GM18508 (cell line): ENCODE measurements at regions not wholly inside any gene's neighbourhood (a gene's known extent, or its start where the extent isn't known, plus 50 kb on each side); places are given as distances from the start of the nearest gene placed in this dataset.
"Not testable (repeated sequence)": the region's sequence is repeated elsewhere in the genome, so short reads cannot be mapped to it uniquely, and the experiment has no call there.

ENCODE experiments used
- ATAC-seq: cut with Tn5 transposase; IDR thresholded peaks from one replicate; pipeline ENCODE4 v1.9.1; 2021; ENCODE audit warnings: moderate number of reproducible peaks; ENCODE audit not compliant: insufficient read depth, unreplicated experiment

DNA sequence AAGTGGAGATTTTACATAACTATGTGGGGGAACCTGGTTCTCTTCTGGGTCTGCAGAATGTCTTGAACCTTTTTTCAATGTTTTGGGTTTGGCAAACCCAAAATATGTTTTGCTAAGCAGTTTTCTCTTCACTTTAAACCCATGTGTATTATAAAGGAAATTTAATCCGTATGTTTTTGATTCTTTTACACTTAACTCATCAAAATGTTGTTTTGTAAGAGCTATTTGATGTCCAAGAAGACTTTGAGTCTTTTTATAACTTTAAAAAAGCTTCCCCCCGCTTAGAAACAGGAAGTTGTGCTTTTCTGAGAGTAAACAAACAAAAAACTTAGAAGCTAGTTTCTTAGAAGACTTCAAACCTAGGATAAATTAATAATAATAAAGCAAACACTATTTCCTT is 81.9 kb upstream of the CEP162 start:
- ATAC-seq: no peak

DNA sequence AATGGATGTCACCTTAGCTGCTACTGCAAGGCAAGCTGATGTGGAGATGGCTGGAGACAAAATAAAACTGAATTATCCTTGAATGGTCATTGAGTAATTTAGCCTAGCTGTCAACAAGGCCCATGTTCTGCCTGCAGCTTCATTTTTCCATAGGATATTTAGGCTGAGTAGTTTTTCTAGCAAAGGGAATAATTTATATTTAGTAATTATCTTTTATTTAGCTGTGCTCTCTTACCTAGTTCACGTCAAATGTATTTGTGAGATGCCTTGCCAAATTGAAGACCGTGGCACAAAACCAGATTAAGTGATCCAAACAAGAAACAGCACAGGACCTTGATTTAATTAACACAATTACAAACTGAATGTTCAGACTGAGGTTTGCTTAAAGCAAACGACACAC is 77.4 kb upstream of the CEP162 start:
- no peak for ATAC-seq

DNA sequence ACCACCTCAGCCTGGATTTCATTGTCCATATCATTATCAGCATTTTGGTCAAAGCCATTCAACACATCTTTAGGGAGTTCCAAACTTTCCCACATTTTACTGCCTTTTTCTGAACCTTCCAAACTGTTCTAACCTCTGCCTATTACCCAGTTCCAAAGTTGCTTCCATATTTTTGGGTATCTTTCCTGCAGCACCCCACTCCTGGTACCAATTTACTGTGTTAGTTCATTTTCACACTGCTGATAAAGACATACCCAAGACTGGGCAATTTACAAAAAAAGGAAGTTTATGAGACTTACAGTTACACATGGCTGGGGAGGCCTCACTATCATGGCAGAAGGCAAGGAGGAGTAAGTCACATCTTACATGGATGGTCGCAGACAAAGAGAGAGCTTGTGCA is 63.6 kb upstream of the CEP162 start:
- ATAC-seq: not testable (repeated sequence)

DNA sequence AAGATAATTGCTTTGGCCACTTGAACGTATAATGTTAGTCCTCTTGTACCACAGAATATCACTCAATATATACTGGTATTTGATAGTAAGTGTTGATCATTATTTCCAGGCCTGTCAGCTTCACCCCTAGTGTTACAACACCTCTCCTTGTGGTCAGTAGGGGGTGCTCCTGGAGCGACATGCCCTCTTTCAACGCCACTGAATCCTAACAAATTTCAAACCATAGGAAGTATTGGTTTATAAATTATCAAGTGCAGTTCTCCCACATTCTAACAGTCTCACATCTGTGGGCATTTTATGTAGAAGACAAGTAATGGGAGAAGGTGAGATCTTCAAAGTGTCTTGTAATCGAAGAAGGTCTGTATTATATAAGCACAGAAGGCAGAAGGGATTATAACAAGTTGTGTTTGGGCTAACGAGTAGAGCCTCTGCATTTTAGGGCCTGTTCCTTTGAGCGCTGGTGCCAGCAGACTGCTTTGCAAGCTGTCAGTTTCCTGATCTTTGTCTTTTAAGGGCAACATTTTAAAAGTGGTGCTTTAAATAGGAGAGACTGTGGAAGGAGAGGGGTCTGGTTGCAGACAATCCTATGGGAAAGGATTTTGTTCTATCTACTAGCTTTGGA is 57.1 kb upstream of the CEP162 start:
- ATAC-seq: no peak

DNA sequence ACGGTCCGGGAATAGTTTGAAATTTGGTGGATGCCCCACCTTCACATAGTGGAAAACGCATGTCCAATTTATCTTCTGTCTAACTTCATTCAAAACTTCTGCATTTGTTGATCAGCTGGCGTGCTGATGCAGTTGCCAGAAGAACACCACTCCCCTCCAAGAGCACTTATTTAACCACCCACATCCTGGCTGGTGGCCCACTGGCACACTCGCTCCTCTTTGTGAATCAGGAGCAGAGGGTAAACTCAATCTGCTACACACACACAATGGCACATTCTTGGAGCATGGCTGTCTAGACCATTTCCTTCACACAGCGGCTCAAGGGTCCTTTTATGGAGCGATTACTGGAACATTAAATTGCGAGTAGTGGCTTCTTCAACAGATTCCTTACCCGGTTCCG is 55.1 kb upstream of the CEP162 start:
- no peak for ATAC-seq

DNA sequence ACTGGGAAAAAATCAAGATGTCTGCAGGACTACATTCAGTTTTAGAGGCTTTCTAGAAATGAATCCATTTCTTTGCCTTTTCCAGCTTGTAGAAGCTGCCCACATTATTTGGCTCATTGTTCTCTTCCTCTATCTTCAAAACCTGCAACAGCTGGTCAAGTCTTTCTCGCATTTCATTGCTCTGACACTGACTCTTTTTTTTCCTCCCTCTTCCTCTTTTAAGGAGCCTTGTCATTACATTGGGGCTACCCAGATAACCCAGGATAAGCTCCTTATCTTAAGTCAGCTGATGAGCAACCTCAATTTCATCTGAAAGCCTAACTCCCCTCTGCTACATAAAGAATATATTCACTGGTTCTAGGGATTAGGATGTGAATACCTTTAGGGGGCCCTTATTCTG is 53.2 kb upstream of the CEP162 start:
- no peak for ATAC-seq

DNA sequence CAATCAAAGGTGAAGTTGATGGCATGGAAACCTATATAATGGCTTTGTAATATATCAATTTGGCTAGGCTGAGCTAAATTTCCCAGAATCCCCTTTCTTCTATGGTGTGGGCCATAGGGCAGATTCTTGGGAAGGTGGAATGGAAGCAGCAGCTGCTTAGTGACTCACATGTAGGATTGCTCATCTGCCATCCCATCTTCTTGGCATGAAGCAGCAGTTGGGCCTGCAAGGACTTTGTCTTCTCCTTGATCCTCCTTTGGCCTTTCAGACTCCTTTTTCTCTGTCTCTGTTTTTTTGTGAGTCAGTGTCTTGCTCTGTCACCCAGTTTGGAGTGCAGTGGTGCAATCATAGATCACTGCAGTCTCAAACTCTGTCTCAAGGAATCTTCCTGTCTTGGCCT is 52.6 kb upstream of the CEP162 start:
- ATAC-seq: no peak

DNA sequence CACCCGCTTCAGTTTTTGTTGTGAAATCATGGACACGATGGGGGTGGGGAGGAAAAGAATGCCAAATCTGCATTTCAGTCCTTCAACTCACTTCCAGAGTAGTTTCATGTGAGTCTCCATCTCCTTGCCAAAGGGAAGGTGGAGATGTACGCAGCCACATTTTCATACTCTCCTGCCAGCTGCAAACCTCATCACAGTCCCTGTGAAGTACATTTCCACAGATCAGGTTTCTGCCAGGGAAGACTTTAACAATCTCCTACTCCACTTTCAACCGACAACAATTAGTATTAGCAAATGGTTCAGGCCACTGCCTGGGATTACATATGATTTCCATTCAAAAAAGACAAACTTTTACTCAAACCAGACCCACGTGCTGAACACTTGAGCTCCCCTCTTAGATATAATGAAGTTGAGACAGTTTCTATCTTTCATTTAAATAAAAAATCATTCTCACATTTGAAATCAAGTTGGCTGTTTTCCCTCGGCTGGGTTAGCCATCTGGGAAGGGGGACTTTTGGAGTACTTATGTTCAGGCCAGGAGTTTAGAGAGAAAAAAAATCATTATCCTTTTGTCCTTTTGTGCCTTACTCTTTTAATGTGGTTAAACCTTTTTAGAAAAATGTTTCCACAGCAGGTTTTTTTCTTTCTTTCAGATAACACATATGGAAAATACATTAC is 51.0 kb upstream of the CEP162 start:
- ATAC-seq: no peak
